HG03025 (cell line): ENCODE measurements at regions not wholly inside any gene's neighbourhood (a gene's known extent, or its start where the extent isn't known, plus 50 kb on each side); places are given as distances from the start of the nearest gene placed in this dataset.

Experiments
- ATAC-seq: cut with Tn5 transposase; IDR thresholded peaks from one replicate; pipeline ENCODE4 v1.9.1; 2021; ENCODE audit warnings: mild to moderate bottlenecking, moderate library complexity; ENCODE audit not compliant: unreplicated experiment, low FRiP score

- ATAC-seq, result no peak
Measured at GRCh38 chr7:113408999-113409398, 290.6 kb upstream of the SMIM30 start.

- ATAC-seq, result no peak
Measured at GRCh38 chr7:113405296-113406056, 287.1 kb upstream of the SMIM30 start.

GRCh38 chr7:113404245-113404644 is 285.9 kb upstream of the SMIM30 start:
- no peak for ATAC-seq

- no peak for ATAC-seq
Measured at GRCh38 chr7:113402482-113402881, 284.1 kb upstream of the SMIM30 start.

- ATAC-seq, result no peak
Measured at GRCh38 chr7:113402005-113402404, 283.7 kb upstream of the SMIM30 start.

- ATAC-seq, result no peak
Measured at GRCh38 chr7:113394856-113395255, 276.5 kb upstream of the SMIM30 start.

GRCh38 chr7:113392841-113393540 is 274.6 kb upstream of the SMIM30 start:
- no peak for ATAC-seq

GRCh38 chr7:113392421-113392820 is 274.1 kb upstream of the SMIM30 start:
- ATAC-seq, result no peak

GRCh38 chr7:113389112-113389646 is 270.8 kb upstream of the SMIM30 start:
- ATAC-seq, result no peak

GRCh38 chr7:113383638-113384037 is 265.3 kb upstream of the SMIM30 start:
- ATAC-seq, result no peak

GRCh38 chr7:113379746-113380145 is 261.4 kb upstream of the SMIM30 start:
- no peak for ATAC-seq

GRCh38 chr7:113374955-113375354 is 256.6 kb upstream of the SMIM30 start:
- no peak for ATAC-seq

- ATAC-seq, result no peak
Measured at GRCh38 chr7:113373863-113374262, 255.5 kb upstream of the SMIM30 start.

GRCh38 chr7:113371416-113372043 is 253.2 kb upstream of the SMIM30 start:
- ATAC-seq, result no peak

GRCh38 chr7:113370910-113371309 is 252.6 kb upstream of the SMIM30 start:
- ATAC-seq, result no peak

GRCh38 chr7:113368256-113368655 is 249.9 kb upstream of the SMIM30 start:
- no peak for ATAC-seq

- no peak for ATAC-seq
Measured at GRCh38 chr7:113367041-113367586, 248.8 kb upstream of the SMIM30 start.

- ATAC-seq, result no peak
Measured at GRCh38 chr7:113366122-113366521, 247.8 kb upstream of the SMIM30 start.

GRCh38 chr7:113349339-113349738 is 231.0 kb upstream of the SMIM30 start:
- no peak for ATAC-seq

- ATAC-seq, result no peak
Measured at GRCh38 chr7:113339661-113340060, 221.3 kb upstream of the SMIM30 start.

- no peak for ATAC-seq
Measured at GRCh38 chr7:113338071-113338696, 219.8 kb upstream of the SMIM30 start.
